Activated CD8-positive, alpha-beta T cell treated with anti-CD3 and anti-CD28 coated beads, Interleukin-2, amount 10 ng/mL, durations not matched to agents 7 days and 5 days (primary cell): ENCODE measurements at regions not wholly inside any gene's neighbourhood (a gene's known extent, or its start where the extent isn't known, plus 50 kb on each side); places are given as distances from the start of the nearest gene placed in this dataset.

ENCODE experiments used
- ATAC-seq: fragments of 150-1000 bp; cut with Tn5 transposase; one replicate; pipeline ENCODE4 v1.10.0; 2021; ENCODE audit warnings: moderate library complexity
- CTCF ChIA-PET: fragments of 350-600 bp; sonication (Branson Sonifier 250); formaldehyde crosslinking; loops from one replicate; lab custom pipeline; 2021; ENCODE audit warnings: antibody characterized with exemption; lab: Charles Lee
- POLR2A ChIA-PET: fragments of 350-600 bp; sonication (Branson Sonifier 250); formaldehyde crosslinking; loops from one replicate; lab custom pipeline; 2021; ENCODE audit warnings: antibody characterized with exemption; lab: Charles Lee
- DNase-seq: peaks from one replicate; pipeline ENCODE4 v3.0.0-alpha.2; 2020
- H3K27ac Mint-ChIP-seq: one replicate; pipeline ENCODE4 v1.8.0; 2021; ENCODE audit warnings: mild to moderate bottlenecking, mixed read lengths
- H3K27me3 Mint-ChIP-seq: one replicate; pipeline ENCODE4 v1.8.0; 2021; ENCODE audit warnings: low read depth, mixed read lengths
- H3K36me3 Mint-ChIP-seq: one replicate; pipeline ENCODE4 v1.8.0; 2021; ENCODE audit warnings: low read depth, mixed read lengths
- H3K4me1 Mint-ChIP-seq: one replicate; pipeline ENCODE4 v1.8.0; 2021; ENCODE audit warnings: low read depth, mixed read lengths
- H3K4me3 Mint-ChIP-seq: one replicate; pipeline ENCODE4 v1.8.0; 2021; ENCODE audit warnings: mild to moderate bottlenecking, mixed read lengths
- H3K9me3 Mint-ChIP-seq: one replicate; pipeline ENCODE4 v1.8.0; 2022; ENCODE audit warnings: mixed read lengths; ENCODE audit not compliant: insufficient read depth

DNA sequence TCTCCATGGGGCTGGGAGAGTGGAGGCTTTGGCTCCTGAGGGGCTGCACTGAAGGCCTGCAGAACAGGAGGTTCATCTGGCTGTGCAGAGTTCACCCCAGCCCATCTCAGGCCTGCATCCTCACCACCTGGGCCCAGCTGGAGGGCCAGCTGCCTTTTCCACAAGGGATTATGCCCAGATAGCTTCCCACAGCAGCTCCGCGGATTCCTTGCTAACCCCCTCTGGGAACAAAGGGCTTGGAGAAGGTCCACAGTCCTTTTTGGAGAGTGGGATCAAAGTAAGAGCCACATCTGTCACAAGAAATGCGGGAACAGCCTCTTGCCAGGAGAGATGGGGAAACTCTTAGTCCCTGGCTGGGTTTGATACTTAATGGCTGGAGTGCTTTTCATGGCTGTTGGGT is 164.7 kb upstream of the RGMA start:
- Mint-ChIP-seq H3K27ac (no peak overlapping the region), H3K36me3 (no peaks in the 10 kb centered on the region)
- CTCF ChIA-PET: interaction anchor here (1.0 kb wide), 1 partner anchor 166 kb away, joined by 3 read pairs; no protein-coding TSS in a partner anchor

DNA sequence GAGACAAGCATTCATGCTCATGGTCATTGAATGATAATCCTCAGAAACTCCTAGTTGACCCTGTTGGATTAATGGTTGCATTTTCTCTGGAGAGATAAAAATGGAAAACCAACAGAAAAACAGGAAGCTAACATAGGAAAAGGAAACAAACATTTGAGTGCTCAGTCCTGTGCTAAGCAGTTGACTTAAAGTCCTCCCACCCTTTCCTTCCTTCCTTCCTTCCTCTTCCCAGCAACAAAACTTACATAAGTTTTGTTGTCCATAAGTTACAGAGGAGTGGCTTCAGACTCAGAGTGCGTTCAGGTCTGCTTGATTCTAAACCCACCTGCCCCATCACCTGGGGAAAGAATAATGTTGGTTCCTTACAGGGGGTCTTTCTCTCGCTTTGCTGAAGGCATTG is 163.8 kb upstream of the RGMA start:
- ATAC-seq (no peak), DNase-seq (no peak)
- ChIA-PET CTCF (no interaction called here), POLR2A (no interaction called here)
- Mint-ChIP-seq H3K36me3 (no peaks in the 10 kb centered on the region), H3K4me1 (no peaks in the 10 kb centered on the region), H3K4me3 (no peak overlapping the region), H3K27me3 (no peaks in the 10 kb centered on the region), H3K9me3 (no peaks in the 10 kb centered on the region), H3K27ac (no peak overlapping the region)

More for the DNA sequence above, 164.7 kb upstream of the RGMA start:
- DNase-seq (no peak), ATAC-seq (no peak)
- no peaks in the 10 kb centered on the region for H3K9me3 Mint-ChIP-seq
- no peak overlapping the region for H3K4me3 Mint-ChIP-seq
- POLR2A ChIA-PET: no interaction called here
- no peaks in the 10 kb centered on the region for H3K27me3 Mint-ChIP-seq
- H3K4me1 Mint-ChIP-seq: no peaks in the 10 kb centered on the region

DNA sequence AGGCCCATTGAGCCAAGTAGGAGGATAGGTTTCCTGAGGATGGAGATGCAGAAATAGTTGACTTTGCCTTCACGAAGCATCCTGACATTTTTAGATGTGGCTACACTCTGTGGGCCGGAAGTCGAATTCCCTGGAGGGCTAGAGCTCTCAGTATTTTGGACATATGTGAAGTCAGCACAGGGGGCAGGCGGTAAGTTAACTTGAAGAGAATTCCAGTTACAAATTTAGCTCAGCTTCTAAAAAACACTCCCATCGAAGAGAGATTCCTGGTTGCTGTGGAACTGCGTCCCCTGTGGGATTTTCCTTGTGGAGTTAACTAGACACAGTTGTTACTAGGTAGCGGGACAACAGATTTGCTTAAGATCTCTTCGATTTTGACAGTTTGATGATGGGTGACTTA is 161.9 kb upstream of the RGMA start:
- H3K4me3 Mint-ChIP-seq: no peak overlapping the region
- ATAC-seq (no peak), DNase-seq (no peak)
- no peaks in the 10 kb centered on the region for H3K9me3 Mint-ChIP-seq
- ChIA-PET POLR2A (no interaction called here), CTCF (no interaction called here)
- H3K36me3 Mint-ChIP-seq: no peaks in the 10 kb centered on the region
- no peaks in the 10 kb centered on the region for H3K27me3 Mint-ChIP-seq
- H3K27ac Mint-ChIP-seq: no peak overlapping the region
- no peaks in the 10 kb centered on the region for H3K4me1 Mint-ChIP-seq

DNA sequence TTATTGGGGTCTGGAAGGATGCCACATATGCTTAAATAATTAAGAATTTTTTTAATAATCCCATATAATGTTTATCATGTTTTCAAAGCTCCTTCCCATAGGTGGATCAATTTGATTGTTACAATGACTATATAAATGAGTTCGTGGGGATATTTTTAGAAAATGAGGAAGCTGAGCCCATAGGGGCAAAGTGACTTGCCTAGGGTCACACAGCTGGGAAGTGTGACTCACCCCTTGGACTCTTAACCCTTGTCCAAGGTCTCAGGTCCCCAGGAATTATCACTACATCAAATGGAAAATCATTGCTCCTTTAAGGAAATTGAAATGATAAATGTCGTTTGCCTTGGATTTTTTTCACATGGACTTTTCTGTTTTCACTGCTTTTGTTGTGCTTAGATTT is 161.2 kb upstream of the RGMA start:
- DNase-seq (no peak), ATAC-seq (no peak)
- Mint-ChIP-seq H3K27ac (no peak overlapping the region), H3K4me3 (no peak overlapping the region), H3K9me3 (no peaks in the 10 kb centered on the region), H3K27me3 (no peaks in the 10 kb centered on the region), H3K4me1 (no peaks in the 10 kb centered on the region), H3K36me3 (no peaks in the 10 kb centered on the region)
- CTCF ChIA-PET: no interaction called here
- POLR2A ChIA-PET: no interaction called here

DNA sequence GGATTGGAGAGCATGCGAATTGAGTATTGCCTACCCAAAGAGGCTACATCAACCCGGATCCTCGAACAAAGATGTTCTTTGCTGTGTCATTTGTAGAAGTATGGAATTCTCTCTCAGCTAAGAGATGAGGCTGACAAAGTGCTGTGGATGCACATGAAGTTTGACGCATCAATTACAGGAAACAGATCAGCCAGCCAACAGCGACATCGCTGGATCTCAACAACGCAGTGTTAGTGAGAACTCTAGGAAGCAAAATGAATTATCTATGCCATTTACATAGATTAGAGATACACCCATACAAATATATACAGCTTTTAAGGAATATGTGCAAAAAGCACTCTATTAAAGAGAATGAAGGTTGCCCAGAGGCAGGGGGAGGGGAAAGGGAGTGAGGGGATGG is 160.6 kb upstream of the RGMA start:
- Mint-ChIP-seq H3K4me3 (no peak overlapping the region), H3K9me3 (no peaks in the 10 kb centered on the region), H3K4me1 (no peaks in the 10 kb centered on the region), H3K27me3 (no peaks in the 10 kb centered on the region), H3K36me3 (no peaks in the 10 kb centered on the region), H3K27ac (no peak overlapping the region)
- CTCF ChIA-PET: no interaction called here
- DNase-seq (no peak), ATAC-seq (no peak)
- POLR2A ChIA-PET: no interaction called here

DNA sequence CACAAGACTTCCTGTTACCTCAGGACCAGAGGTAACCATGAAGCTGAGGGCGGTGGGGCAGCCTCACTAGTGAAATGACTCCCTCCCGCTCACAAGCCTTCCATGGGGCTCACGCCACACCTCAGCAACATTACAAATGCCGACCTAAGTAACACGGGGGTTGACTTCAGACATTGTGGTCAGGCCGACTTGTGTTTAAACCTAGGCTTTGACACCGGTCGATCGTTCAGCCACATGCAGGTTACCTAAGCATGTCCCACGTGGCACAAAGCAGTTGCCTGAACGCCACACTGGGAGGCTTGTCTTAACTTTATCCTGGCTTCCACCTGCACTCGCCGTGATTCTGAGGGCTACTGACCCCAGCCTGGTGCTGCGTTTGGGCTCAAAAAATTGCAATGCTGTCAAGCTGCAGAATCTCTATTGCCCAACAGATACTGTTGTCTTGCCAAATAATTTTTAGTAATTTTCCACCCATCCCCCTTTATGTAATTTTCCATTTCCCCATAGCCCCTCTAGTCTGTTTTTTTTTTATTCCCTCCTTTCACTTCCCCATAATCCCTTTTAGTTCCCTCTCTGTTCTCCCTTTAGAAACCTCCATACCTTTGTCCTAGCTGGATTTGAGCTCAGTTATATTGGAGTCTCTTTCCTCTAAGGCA is 158.6 kb upstream of the RGMA start:
- POLR2A ChIA-PET: no interaction called here
- Mint-ChIP-seq H3K27ac (no peak overlapping the region), H3K4me1 (no peaks in the 10 kb centered on the region), H3K9me3 (no peaks in the 10 kb centered on the region), H3K4me3 (no peak overlapping the region), H3K27me3 (no peaks in the 10 kb centered on the region), H3K36me3 (no peaks in the 10 kb centered on the region)
- DNase-seq (no peak), ATAC-seq (no peak)
- CTCF ChIA-PET: no interaction called here

DNA sequence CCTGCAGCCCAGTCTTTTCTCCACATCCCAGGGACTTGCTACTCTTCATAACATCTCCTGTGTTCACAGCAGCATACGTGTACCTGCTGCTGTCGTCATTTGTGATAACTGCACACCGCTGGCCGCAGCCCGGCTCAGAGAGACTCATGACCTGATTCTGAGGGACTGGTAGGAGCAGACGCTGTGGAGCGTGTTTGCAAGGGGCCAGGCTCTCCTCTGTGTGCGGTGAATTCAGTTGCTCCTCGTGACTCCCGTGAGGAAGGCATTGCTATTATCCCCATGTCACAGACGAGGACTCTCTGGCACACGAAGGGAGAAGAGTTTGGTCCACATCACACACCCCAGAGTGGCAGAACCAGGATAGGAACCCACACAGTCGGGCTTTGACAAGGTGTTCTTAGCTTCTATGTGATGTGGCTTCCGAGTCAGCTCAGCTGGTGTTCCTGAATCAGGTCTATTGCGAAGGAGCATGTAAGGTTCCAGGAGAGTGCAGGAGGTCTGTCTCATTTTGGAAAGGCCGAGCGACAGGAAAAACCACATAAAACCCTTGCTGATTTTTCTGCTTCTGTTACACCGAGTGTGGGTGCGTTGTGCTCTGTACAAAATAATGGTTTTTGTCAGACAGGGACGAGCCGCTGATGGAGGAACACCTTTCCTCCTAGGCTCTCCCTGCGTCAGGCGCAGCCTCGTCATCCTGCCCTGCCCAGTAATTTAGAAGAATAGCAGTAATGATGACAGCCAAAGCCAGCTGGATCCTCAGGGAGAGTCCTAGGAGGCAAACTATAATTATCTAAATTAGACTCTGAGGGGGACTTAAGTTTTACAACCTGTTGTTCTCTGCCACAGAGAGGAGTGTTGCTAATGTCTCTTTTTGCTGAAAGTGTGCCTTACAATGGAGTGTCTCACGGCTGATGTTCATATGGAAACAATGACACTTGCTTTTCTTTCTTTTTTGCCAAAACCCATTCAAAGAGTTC is 157.5 kb upstream of the RGMA start:
- H3K4me3 Mint-ChIP-seq: no peak overlapping the region
- no peak for ATAC-seq
- H3K27ac Mint-ChIP-seq: no peak overlapping the region
- H3K27me3 Mint-ChIP-seq: no peaks in the 10 kb centered on the region
- no peaks in the 10 kb centered on the region for H3K36me3 Mint-ChIP-seq
- DNase-seq: no peak
- no peaks in the 10 kb centered on the region for H3K4me1 Mint-ChIP-seq
- ChIA-PET POLR2A (no interaction called here), CTCF (no interaction called here)
- H3K9me3 Mint-ChIP-seq: no peaks in the 10 kb centered on the region

DNA sequence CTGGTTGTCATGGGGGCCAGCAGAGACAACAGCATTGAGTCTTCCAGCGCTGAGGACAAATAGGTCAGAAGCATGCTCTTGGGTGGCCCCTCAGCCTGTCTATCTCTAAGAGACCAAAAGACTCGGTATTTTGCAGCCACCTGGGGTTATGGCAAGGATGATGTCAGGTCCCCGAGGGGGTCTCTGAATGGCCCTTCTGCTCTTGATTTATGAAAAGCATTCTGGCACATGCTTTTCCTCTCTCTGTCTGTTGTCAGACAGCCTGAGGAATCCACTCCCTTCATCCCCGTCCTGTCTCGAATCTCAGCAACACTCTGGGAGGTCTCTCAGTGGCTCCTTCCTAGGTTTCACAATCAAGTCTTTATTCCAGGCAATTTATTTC is 156.6 kb upstream of the RGMA start:
- POLR2A ChIA-PET: no interaction called here
- Mint-ChIP-seq H3K36me3 (no peaks in the 10 kb centered on the region), H3K27ac (no peak overlapping the region), H3K4me1 (no peaks in the 10 kb centered on the region), H3K9me3 (no peaks in the 10 kb centered on the region), H3K4me3 (no peak overlapping the region), H3K27me3 (no peaks in the 10 kb centered on the region)
- ATAC-seq: no peak
- no peak for DNase-seq
- CTCF ChIA-PET: no interaction called here

DNA sequence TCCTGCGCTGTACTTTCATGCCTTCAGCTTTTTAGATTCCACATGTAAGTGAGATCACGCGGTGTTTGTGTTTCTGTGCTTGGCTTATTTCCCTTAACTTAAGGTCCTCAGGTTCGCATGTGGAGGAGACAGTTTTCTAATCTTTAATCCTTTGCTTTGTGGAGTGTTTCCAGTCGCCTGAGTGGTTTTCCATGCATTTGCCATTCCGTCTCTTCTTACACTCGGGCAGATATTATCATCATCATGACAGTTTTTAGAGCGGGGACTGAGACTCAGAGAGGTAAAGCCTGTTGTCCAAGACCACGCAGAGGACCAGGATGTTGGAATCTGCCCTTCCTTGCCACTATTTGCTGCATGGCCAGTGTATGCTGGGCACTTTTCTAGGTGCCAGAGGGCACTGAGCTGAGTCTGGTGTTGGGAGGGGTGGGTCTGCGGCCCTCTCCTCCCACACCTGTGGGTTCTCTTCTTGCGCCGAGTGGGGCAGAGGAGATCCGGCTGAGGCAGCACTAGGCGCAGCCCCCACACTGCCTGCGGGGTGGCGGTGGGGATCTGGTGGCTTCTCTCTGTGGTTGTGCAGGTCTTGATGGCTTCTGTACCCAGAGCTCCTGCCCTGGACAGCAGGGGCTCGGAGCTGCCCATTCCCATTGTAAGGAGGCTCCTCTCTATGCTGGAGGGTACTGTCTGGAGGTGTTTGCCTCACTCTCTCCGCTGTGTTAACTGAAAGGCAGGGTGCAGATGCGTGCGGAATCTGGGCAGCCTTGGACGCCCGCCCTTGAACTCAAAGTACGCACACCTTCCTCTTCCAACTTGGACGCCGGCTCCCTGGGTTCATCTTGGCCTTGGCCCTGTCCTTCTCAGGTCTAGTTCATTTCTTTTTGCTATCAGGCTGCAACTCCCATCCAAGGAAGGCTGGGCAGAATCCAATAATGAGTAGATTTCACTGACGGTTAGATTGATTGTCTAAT is 156.0 kb upstream of the RGMA start:
- ATAC-seq (no peak), DNase-seq (no peak)
- POLR2A ChIA-PET: no interaction called here
- no peak overlapping the region for H3K27ac Mint-ChIP-seq
- CTCF ChIA-PET: no interaction called here
- H3K36me3 Mint-ChIP-seq: no peaks in the 10 kb centered on the region
- H3K9me3 Mint-ChIP-seq: no peaks in the 10 kb centered on the region
- no peaks in the 10 kb centered on the region for H3K4me1 Mint-ChIP-seq
- H3K27me3 Mint-ChIP-seq: no peaks in the 10 kb centered on the region
- H3K4me3 Mint-ChIP-seq: no peak overlapping the region

DNA sequence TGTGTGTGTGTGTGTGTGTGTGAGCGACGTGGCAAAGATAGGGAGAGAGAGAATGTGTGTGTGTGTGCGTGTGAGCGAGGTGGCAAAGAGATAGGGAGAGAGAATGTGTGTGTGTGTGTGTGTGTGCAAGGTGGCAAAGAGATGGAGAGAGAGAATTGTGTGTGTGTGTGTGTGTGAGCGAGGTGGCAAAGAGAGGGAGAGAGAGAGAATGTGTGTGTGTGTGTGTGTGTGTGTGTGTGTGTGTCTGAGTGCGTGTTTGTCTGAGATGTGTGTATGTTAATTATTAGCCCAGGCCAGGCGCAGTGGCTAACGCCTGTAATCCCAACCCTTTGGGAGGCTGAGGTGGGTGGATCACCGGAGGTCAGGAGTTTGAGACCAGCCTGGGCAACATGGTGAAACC is 154.6 kb upstream of the RGMA start:
- ATAC-seq: no peak
- no peak for DNase-seq
- Mint-ChIP-seq H3K4me1 (no peaks in the 10 kb centered on the region), H3K27ac (no peak overlapping the region), H3K36me3 (no peaks in the 10 kb centered on the region), H3K4me3 (no peak overlapping the region), H3K9me3 (no peaks in the 10 kb centered on the region), H3K27me3 (no peaks in the 10 kb centered on the region)
- POLR2A ChIA-PET: no interaction called here
- CTCF ChIA-PET: no interaction called here

DNA sequence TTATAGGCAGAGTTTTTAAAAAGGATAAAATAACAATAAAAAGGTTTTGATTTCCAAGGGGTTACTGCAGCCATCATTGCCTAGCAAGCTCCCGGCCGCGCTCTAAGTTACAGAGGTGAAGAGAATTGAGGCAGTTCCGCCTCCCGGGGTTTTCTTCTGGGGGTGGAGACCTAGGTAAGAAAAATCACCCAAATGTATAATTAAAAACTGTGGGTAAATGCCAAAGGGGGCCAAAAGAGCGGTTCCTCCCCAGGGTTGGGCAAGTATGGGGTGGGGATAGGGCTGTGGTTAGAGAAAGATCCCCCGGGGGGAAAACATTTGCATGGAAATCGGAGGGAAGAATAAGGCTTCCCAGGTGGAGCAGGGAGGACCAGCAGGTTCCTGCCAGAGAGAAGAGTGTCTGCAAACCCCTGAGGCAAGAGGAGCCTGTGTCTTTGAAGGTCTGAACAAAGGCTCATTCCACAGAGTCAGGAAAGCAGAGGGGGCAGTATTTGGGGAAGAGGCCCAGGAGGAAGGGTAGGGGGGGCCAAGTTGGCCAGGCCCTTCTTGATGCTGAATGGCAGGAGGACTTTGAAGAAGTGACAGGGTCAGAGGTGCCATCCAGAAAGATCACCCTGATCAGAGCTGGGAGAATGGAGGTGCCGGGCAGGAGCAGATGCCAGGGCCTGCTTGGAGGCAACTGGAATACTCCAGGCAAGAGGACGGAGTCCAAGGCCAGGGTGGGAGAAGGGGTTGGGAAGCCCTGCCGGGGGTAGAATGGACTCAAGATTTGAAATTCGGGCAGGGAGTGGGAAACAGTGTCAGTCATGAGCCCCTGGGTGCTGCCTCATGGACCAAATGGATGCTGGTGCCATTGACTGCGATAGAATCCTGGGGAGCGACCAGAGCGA is 152.9 kb upstream of the RGMA start:
- ChIA-PET POLR2A (no interaction called here), CTCF (no interaction called here)
- Mint-ChIP-seq H3K36me3 (no peaks in the 10 kb centered on the region), H3K27me3 (no peaks in the 10 kb centered on the region), H3K4me3 (no peak overlapping the region), H3K9me3 (no peaks in the 10 kb centered on the region), H3K27ac (no peak overlapping the region), H3K4me1 (no peaks in the 10 kb centered on the region)
- no peak for DNase-seq
- ATAC-seq: no peak
